ENCODE measurements at regions not wholly inside any gene's neighbourhood (a gene's known extent, or its start where the extent isn't known, plus 50 kb on each side); places are given as distances from the start of the nearest gene placed in this dataset.

DNA sequence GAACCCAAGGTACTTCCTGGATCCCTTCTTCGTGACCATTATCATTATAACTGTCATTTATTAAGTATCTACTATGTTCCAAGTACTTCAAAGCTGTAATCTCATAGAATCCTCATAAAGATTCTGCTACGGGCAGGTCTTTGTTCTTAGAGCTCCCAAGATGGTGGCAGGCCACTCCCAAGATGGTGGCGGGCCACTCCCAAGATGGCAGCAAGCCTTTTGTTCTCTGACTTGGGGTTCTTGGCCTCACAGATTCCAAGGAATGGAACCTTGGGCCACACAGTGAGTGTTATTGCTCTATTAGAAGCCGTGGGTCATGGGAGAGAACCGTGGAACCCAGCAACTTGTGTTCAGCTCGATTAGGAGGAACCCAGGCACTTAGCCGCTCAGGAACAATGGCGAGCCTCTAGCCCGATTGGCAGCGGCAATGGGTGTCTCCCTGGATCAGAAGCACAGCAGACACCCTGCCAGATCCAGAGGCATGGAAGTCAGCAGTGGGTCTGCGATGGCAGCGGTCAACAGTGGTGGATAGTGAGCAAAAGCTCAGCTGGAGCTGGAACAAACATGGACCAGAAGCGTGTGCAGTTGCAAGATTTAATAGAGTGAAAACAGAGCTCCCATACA is 193.7 kb upstream of the BTG1 start:
- no peak for DNase-seq

DNA sequence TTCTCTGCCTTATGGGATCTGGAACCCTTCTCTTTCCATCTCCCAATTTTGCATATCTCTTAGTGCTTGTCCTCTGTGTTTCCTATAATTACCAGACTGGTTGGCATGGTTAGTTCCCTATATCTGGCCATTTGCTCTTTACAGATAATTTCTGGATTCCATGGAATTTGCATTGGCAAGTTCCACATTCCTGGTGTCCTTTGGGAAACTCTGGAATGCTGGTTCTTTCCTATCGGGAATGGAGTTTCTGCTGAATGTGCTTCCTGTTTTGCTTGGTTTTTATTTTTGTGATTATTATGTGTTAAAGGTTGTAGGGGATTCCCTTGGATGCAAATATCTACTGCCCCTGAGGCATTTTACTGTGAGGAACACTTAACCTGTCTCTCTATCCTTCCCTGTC is 193.0 kb upstream of the BTG1 start:
- DNase-seq, result no peak

GRCh38 chr12:92338102-92338501 is 192.5 kb upstream of the BTG1 start:
- DNase-seq, result no peak

DNA sequence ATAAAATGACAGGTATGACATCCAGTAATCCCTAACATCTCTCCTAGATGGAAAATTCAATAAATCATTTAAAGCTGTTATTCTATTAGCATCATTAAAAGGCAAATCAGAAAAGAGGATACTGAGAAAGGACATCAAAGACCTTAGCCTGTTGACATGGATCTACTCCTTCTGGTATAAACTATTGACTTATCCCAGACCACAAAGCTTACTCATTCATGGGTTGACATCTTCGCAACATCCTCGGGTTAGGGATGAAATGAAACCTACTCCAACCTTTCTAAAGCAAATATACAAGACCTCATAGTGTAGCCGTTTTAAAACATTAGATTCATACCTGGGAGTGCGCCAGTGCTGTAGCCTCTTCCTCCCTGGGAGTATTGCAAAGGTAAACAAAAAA is 191.5 kb upstream of the BTG1 start:
- DNase-seq, result no peak

- DNase-seq, result no peak
Measured at GRCh38 chr12:92336641-92337040, 191.0 kb upstream of the BTG1 start.

DNA sequence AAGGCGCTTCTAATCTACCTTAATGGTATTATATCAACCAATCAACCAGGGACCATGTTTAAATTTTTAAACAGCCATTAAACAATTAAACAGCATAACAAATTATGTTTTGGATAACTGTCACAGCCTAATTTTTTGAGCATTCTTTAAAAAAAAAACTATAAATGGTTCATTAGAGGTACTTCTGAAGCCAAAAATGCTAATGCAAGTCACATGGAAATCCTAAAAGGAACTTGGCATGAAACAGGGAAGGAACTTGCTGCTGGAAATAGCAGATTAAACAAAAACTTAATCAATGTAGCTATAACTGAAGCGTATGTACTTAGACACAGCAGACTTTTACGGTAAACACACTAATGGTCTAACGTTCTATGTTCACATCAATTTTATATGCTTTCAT is 190.2 kb upstream of the BTG1 start:
- no peak for DNase-seq

GRCh38 chr12:92334552-92334951 is 188.9 kb upstream of the BTG1 start:
- DNase-seq, result no peak

DNA sequence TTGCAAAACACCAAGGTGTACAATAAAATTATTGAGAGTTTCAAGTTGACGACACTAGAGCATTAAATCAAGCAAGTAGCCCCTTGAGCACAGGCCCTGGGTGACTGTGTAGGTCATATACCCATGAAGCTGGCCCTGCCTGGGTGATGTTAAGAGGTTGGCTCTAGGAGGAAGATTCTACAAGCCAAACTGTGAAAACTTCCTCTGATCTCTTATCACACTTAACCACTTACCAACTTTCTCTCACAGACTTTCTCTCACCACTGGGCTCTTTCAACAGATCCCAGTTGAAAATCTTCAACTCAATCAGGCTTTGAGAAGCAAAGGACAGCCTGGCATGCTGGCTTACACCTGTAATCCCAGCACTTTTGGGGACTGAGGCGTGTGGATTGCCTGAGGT is 186.9 kb upstream of the BTG1 start:
- DNase-seq, result peak; percentile 9

GRCh38 chr12:92331383-92331782 is 185.7 kb upstream of the BTG1 start:
- no peak for DNase-seq

DNA sequence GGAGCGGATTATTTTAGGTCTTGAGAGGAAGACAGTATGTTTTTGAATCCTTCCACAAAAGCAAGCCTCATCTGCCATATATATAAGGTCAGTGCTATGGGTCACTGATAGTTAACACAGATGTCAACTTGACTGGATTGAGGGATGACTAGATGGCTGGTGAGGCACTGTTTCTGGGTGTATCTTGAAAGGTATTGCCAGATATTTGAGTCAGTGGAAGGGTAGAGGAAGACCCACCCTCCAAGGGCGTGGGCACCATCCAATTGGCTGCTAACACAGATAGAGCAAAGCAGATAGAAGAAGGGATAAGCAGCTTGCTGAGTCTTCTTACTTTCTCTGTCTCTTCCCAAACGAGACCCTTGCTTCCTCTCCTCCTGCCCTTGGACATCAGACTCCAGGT is 185.0 kb upstream of the BTG1 start:
- no peak for DNase-seq

GRCh38 chr12:92326877-92327276 is 181.2 kb upstream of the BTG1 start:
- DNase-seq, result no peak

DNA sequence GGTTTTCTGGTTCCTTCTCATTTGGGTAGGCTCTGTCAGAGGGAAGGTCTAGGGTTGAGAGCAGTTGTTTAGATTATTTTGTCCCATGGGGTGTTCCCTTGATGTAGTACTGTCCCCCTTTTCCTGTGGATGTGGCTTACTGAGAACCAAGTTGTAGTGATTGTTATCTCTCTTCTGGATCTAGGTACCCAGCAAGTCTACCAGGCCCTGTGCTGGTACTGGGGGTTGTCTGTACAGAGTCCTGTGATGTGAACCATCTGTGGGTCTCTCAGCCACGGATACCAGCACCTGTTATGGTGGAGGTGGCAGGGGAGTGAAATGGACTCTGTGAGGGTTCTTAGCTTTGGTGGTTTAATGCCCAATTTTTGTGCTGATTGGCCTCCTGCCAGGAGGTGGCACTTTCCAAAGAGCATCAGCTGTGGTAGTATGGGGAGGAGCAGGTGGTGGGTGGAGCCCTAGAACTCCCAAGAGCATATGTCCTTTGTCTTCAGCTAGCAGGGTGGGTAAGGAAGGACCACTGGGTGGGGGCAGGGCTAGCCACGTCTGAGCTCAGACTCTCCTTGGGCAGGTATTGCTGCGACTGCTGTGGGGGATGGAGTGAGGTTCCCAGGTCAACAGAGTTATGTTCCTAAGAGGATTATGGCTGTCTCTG is 179.3 kb upstream of the BTG1 start:
- no peak for DNase-seq

GRCh38 chr12:92312463-92312964 is 166.9 kb upstream of the BTG1 start:
- no peak for DNase-seq

GRCh38 chr12:92304371-92305055 is 158.9 kb upstream of the BTG1 start:
- peak; percentile 5 for DNase-seq

GRCh38 chr12:92302041-92302829 is 156.6 kb upstream of the BTG1 start:
- DNase-seq, result no peak

DNA sequence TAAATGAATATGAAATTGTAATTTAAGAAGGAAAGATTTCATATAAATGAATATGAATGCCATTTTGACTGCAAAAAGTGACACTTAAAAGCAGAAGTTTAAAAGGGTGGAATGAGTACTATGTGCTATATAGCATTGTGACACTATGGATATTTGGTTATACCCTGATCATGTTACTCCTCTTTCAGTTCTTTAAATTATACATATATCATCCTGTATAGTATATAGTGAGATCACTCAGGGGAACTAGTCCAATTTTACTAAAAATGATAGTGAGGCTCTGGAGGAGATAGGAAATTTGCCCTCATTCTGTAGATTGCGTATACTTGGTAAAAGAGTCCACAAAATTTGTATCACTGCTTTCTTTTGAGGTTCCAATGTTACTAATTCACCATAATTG is 155.7 kb upstream of the BTG1 start:
- DNase-seq, result no peak

GRCh38 chr12:92300777-92301176 is 155.1 kb upstream of the BTG1 start:
- no peak for DNase-seq

DNA sequence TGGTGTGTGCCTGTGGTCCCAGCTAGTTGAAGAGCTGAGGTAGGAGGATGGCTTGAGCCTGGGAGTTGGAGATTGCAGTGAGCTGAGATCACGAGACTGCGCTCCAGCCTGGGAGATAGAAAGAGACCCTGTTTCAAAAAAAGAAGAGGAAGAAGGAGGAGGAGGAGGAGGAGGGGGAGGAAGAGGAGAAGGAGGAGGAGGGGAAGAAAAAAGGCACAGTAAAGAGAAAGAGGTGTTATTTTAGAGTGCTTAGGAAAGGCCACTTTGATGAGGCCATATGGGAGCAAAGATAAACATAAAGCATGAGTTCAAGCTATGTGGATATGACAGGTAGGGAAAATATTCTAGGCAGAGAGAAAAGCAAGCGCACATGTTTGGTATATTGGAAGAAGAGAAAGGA is 154.1 kb upstream of the BTG1 start:
- DNase-seq, result no peak

DNA sequence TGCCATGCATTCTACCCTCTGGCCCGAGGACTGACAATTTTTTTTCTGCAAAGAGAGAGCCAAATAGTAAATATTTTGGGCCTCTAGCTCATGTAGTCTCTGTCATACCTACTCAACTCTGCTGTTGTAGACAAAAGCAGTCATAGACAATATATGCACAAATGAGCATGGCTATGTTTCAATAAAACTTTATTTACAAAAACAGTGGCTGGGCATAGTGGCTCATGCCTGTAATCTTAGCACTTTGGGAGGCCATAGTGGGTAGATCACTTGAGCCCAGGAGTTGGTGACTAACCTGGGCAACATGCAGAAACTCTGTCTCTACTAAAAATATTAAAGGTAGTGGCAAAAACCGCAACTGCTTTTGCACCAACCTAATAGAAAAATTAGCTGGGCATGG is 153.7 kb upstream of the BTG1 start:
- no peak for DNase-seq

- no peak for DNase-seq
Measured at GRCh38 chr12:92297932-92298696, 152.5 kb upstream of the BTG1 start.

DNA sequence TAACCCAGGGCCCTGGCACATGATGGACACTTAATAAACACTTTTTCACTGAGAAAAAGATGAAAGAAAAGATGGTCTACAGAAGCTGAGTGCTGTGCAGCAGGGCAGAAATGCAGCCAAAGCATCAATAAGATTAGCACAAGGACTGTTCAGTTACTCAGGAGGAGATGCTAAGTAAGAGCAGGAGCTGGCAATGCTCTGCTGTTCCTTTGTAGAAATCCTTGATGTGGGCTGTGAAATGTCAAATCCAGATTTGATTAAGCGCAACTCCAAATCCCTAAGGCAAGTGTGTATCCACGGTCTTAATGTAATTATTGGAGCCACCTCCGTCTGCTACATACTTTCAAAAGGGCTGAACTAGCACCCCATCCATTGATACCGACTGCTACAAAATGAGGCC is 151.8 kb upstream of the BTG1 start:
- no peak for DNase-seq

GRCh38 chr12:92295523-92295922 is 149.9 kb upstream of the BTG1 start:
- no peak for DNase-seq
